AG04449 (cell line): ENCODE measurements at regions not wholly inside any gene's neighbourhood (a gene's known extent, or its start where the extent isn't known, plus 50 kb on each side); places are given as distances from the start of the nearest gene placed in this dataset.

Source experiments
- CTCF ChIA-PET: fragments of 350-600 bp; formaldehyde crosslinking; extraction: SDS; loops from one replicate; lab custom pipeline; 2021; ENCODE audit warnings: antibody characterized with exemption; lab: Yijun Ruan, JAX
- POLR2A ChIA-PET: fragments of 400-600, 350-600 bp; formaldehyde crosslinking; extraction: SDS; loops from one replicate; lab custom pipeline; 2020; ENCODE audit warnings: antibody characterized with exemption, inconsistent platforms; lab: Yijun Ruan, JAX
- DNase-seq: peaks from one replicate; pipeline ENCODE4 v3.0.0-alpha.2; 2010; ENCODE audit warnings: low read depth, low spot score
- H3K4me3 ChIP-seq: 2 replicates; pipeline ENCODE4 v1.5.1; 2011; ENCODE audit warnings: low read depth, mild to moderate bottlenecking, control low read depth, low read length
- CTCF ChIP-seq: IDR thresholded peaks from one replicate; pipeline ENCODE4 v1.5.1; 2011; ENCODE audit warnings: mild to moderate bottlenecking, moderate library complexity, low read length, control low read depth, inconsistent platforms; ENCODE audit not compliant: insufficient read depth; ENCODE audit errors: missing control alignments

- ChIA-PET CTCF (no interaction called here), POLR2A (no interaction called here)
- no peak for DNase-seq
- no peak for TF ChIP-seq CTCF
- H3K4me3 ChIP-seq, result no peak overlapping the region
Measured at GRCh38 chr2:148567716-148568115, 76.8 kb upstream of the EPC2 start.

GRCh38 chr2:148568597-148568996 is 76.0 kb upstream of the EPC2 start:
- CTCF ChIA-PET, result no interaction called here
- no peak overlapping the region for H3K4me3 ChIP-seq
- no peak for DNase-seq
- POLR2A ChIA-PET, result no interaction called here
- TF ChIP-seq CTCF, result no peak

- ChIA-PET CTCF (no interaction called here), POLR2A (no interaction called here)
- H3K4me3 ChIP-seq, result no peak overlapping the region
- DNase-seq, result no peak
- TF ChIP-seq CTCF, result no peak
Measured at GRCh38 chr2:148569221-148569620, 75.3 kb upstream of the EPC2 start.

GRCh38 chr2:148570989-148571388 is 73.6 kb upstream of the EPC2 start:
- CTCF ChIA-PET, result no interaction called here

GRCh38 chr2:148577845-148578492 is 66.6 kb upstream of the EPC2 start:
- CTCF ChIA-PET, result no interaction called here
- TF ChIP-seq CTCF, result no peak
- no peak overlapping the region for H3K4me3 ChIP-seq
- POLR2A ChIA-PET, result no interaction called here
- no peak for DNase-seq

More at GRCh38 chr2:148570989-148571388, 73.6 kb upstream of the EPC2 start:
- no peak for TF ChIP-seq CTCF
- no peak overlapping the region for H3K4me3 ChIP-seq
- DNase-seq, result no peak
- POLR2A ChIA-PET, result no interaction called here

- ChIA-PET CTCF (no interaction called here), POLR2A (no interaction called here)
- no peak for TF ChIP-seq CTCF
- no peak for DNase-seq
- no peak overlapping the region for H3K4me3 ChIP-seq
Measured at GRCh38 chr2:148578493-148578884, 66.1 kb upstream of the EPC2 start.
